ENCODE measurements at regions not wholly inside any gene's neighbourhood (a gene's known extent, or its start where the extent isn't known, plus 50 kb on each side); places are given as distances from the start of the nearest gene placed in this dataset.

GRCh38 chr5:61623401-61624069, 291.5 kb downstream of the ZSWIM6 start:
- no peak for DNase-seq

GRCh38 chr5:61624553-61625136, 292.6 kb downstream of the ZSWIM6 start:
- no peak for DNase-seq

- DNase-seq: no peak
These were observed 293.1 kb downstream of the ZSWIM6 start for GRCh38 chr5:61625137-61625561.

GRCh38 chr5:61625681-61626621, 293.9 kb downstream of the ZSWIM6 start:
- no peak for DNase-seq

GRCh38 chr5:61626639-61627282, 294.7 kb downstream of the ZSWIM6 start:
- no peak for DNase-seq

GRCh38 chr5:61627531-61627930, 295.5 kb downstream of the ZSWIM6 start:
- no peak for DNase-seq

GRCh38 chr5:61630908-61631307, 298.9 kb downstream of the ZSWIM6 start:
- no peak for DNase-seq

GRCh38 chr5:61631438-61631941, 299.4 kb downstream of the ZSWIM6 start:
- no peak for DNase-seq

- no peak for DNase-seq
These were observed 300.0 kb downstream of the ZSWIM6 start for GRCh38 chr5:61632064-61632463.

GRCh38 chr5:61635271-61635670, 303.2 kb downstream of the ZSWIM6 start:
- no peak for DNase-seq

GRCh38 chr5:61637566-61637965, 305.5 kb downstream of the ZSWIM6 start:
- DNase-seq: no peak

GRCh38 chr5:61638476-61638875, 306.4 kb downstream of the ZSWIM6 start:
- no peak for DNase-seq

GRCh38 chr5:61640179-61641021, 308.3 kb downstream of the ZSWIM6 start:
- no peak for DNase-seq

- no peak for DNase-seq
These were observed 309.9 kb downstream of the ZSWIM6 start for GRCh38 chr5:61641748-61642565.

- DNase-seq: no peak
These were observed 315.6 kb downstream of the ZSWIM6 start for GRCh38 chr5:61647672-61648071.

GRCh38 chr5:61649231-61649630, 317.2 kb downstream of the ZSWIM6 start:
- DNase-seq: no peak

GRCh38 chr5:61649971-61650370, 317.9 kb downstream of the ZSWIM6 start:
- DNase-seq: no peak

GRCh38 chr5:61650661-61651060, 318.6 kb downstream of the ZSWIM6 start:
- no peak for DNase-seq

GRCh38 chr5:61651195-61651594, 319.1 kb downstream of the ZSWIM6 start:
- no peak for DNase-seq

GRCh38 chr5:61652916-61653315, 320.9 kb downstream of the ZSWIM6 start:
- DNase-seq: no peak
